ENCODE measurements at regions not wholly inside any gene's neighbourhood (a gene's known extent, or its start where the extent isn't known, plus 50 kb on each side); places are given as distances from the start of the nearest gene placed in this dataset.

- Histone ChIP-seq H3K27ac (ENCODE audit: control insufficient read depth, insufficient read depth, low read length) (no peak overlapping the region), H3K36me3 (ENCODE audit: control insufficient read depth in 2 of 2, extremely low read depth in 1 of 2, insufficient read depth in 2 of 2, low read length in 2 of 2) (no peaks in the 10 kb centered on the region), H3K9me1 (ENCODE audit: control insufficient read depth, extremely low read depth, insufficient read depth, low read length) (no peaks in the 10 kb centered on the region), H4K20me1 (ENCODE audit: control insufficient read depth, extremely low read depth, insufficient read depth, low read length) (no peaks in the 10 kb centered on the region), H3K9ac (ENCODE audit: control insufficient read depth, extremely low read depth, insufficient read depth, low read length) (no peak overlapping the region), H3K4me2 (ENCODE audit: control insufficient read depth, extremely low read depth, insufficient read depth, low read depth, low read length) (no peak overlapping the region), H3K4me1 (ENCODE audit: control insufficient read depth, extremely low read depth, insufficient read depth, low read length) (no peaks in the 10 kb centered on the region), H3K27me3 (ENCODE audit: control insufficient read depth, extremely low read depth, insufficient read depth, low read length) (no peaks in the 10 kb centered on the region), H3K4me3 (ENCODE audit: control insufficient read depth in 2 of 3, extremely low read depth in 1 of 3, insufficient read depth in 2 of 3, low read depth in 1 of 3, low read length in 3 of 3) (no peak overlapping the region), H2AFZ (ENCODE audit: control insufficient read depth, low read length) (no peak overlapping the region), H3K9me3 (ENCODE audit: control insufficient read depth, low read depth, low read length) (peaks cover 2% of the 10 kb centered on the region), H3K79me2 (ENCODE audit: control insufficient read depth, insufficient read depth, low read length) (no peaks in the 10 kb centered on the region)
- TF ChIP-seq EZH2 (IDR thresholded peaks at IDR 0.05; ENCODE audit: low read length), result no peak
- TF ChIP-seq CTCF (optimal IDR thresholded peaks at IDR 0.05 in 1 of 3, IDR thresholded peaks at IDR 0.05 in 1 of 3, conservative IDR thresholded peaks at IDR 0.05 in 1 of 3; ENCODE audit: extremely low read depth in 1 of 3, insufficient read depth in 2 of 3, low read length in 3 of 3), result no peak
- no peak for FAIRE-seq
- no peak for DNase-seq (ENCODE audit: low read depth, low spot score)
- dilution Hi-C loops (cut with MboI; ENCODE audit: extremely low pct_ligation_motif_present, low sequenced_read_pairs), result no loop called here
Observed at GRCh38 chr16:25413133-25413532, 155.5 kb upstream of the ZKSCAN2 start.

- Histone ChIP-seq H3K36me3 (ENCODE audit: control insufficient read depth in 2 of 2, extremely low read depth in 1 of 2, insufficient read depth in 2 of 2, low read length in 2 of 2) (no peaks in the 10 kb centered on the region), H4K20me1 (ENCODE audit: control insufficient read depth, extremely low read depth, insufficient read depth, low read length) (no peaks in the 10 kb centered on the region), H3K9me1 (ENCODE audit: control insufficient read depth, extremely low read depth, insufficient read depth, low read length) (no peaks in the 10 kb centered on the region), H3K9ac (ENCODE audit: control insufficient read depth, extremely low read depth, insufficient read depth, low read length) (no peak overlapping the region), H3K4me2 (ENCODE audit: control insufficient read depth, extremely low read depth, insufficient read depth, low read depth, low read length) (no peak overlapping the region), H3K4me3 (ENCODE audit: control insufficient read depth in 2 of 3, extremely low read depth in 1 of 3, insufficient read depth in 2 of 3, low read depth in 1 of 3, low read length in 3 of 3) (no peak overlapping the region), H3K27me3 (ENCODE audit: control insufficient read depth, extremely low read depth, insufficient read depth, low read length) (no peaks in the 10 kb centered on the region), H3K9me3 (ENCODE audit: control insufficient read depth, low read depth, low read length) (peaks cover 2% of the 10 kb centered on the region), H3K27ac (ENCODE audit: control insufficient read depth, insufficient read depth, low read length) (no peak overlapping the region), H3K79me2 (ENCODE audit: control insufficient read depth, insufficient read depth, low read length) (no peaks in the 10 kb centered on the region), H2AFZ (ENCODE audit: control insufficient read depth, low read length) (no peak overlapping the region), H3K4me1 (ENCODE audit: control insufficient read depth, extremely low read depth, insufficient read depth, low read length) (no peaks in the 10 kb centered on the region)
- TF ChIP-seq EZH2 (IDR thresholded peaks at IDR 0.05; ENCODE audit: low read length), result no peak
- no peak for TF ChIP-seq CTCF (optimal IDR thresholded peaks at IDR 0.05 in 1 of 3, IDR thresholded peaks at IDR 0.05 in 1 of 3, conservative IDR thresholded peaks at IDR 0.05 in 1 of 3; ENCODE audit: extremely low read depth in 1 of 3, insufficient read depth in 2 of 3, low read length in 3 of 3)
- dilution Hi-C loops (cut with MboI; ENCODE audit: extremely low pct_ligation_motif_present, low sequenced_read_pairs), result no loop called here
- no peak for DNase-seq (ENCODE audit: low read depth, low spot score)
- no peak for FAIRE-seq
Observed at GRCh38 chr16:25411396-25412081, 153.9 kb upstream of the ZKSCAN2 start.

Data from keratinocyte (primary cell).